GM12878 (cell line): ENCODE measurements at regions not wholly inside any gene's neighbourhood (a gene's known extent, or its start where the extent isn't known, plus 50 kb on each side); places are given as distances from the start of the nearest gene placed in this dataset.

Experiments used
- ATAC-seq: fragments of 200-7000 bp; cut with Tn5 transposase; 3 replicates; pipeline ENCODE4 v1.9.1; 2020; ENCODE audit warnings: mild to moderate bottlenecking, moderate library complexity
- BruUV-seq: library from RNA; stranded (reverse); fragments of 400-500 nt; replicated peaks from 2 replicates; lab custom pipeline; 2021; lab: Mats Ljungman, UMichigan
- CTCF ChIA-PET: fragments of 300-600 bp; sonication (Branson Sonifier 250); formaldehyde crosslinking; extraction: SDS; loops from one replicate; lab custom pipeline; 2021; ENCODE audit warnings: inconsistent platforms; lab: Yijun Ruan, JAX
- POLR2A ChIA-PET: fragments of 350-600 bp; formaldehyde crosslinking; extraction: SDS; loops from one replicate; lab custom pipeline; 2021; ENCODE audit warnings: inconsistent platforms; lab: Charles Lee
- RAD21 ChIA-PET: fragments of 300-600 bp; sonication (Branson Sonifier 250); formaldehyde crosslinking; loops from one replicate; lab custom pipeline; 2023; ENCODE audit warnings: antibody characterized with exemption; ENCODE audit not compliant: unreplicated experiment; lab: Charles Lee
- SMC1A ChIA-PET: fragments of 300-600 bp; sonication (Branson Sonifier 250); formaldehyde crosslinking; loops from one replicate; lab custom pipeline; 2023; ENCODE audit not compliant: unreplicated experiment, uncharacterized antibody; lab: Charles Lee
- DNase-seq: peaks from one replicate; pipeline ENCODE4 v3.0.0-alpha.2; 2011; ENCODE audit warnings: low read depth, low spot score
- FAIRE-seq: peaks from 3 replicates; lab custom pipeline; 2011; peaks lifted over from hg19 to GRCh38; lab: Jason Lieb, UNC
- H2AFZ ChIP-seq: 2 replicates; pipeline ENCODE4 v1.6.0; 2011; ENCODE audit warnings: low read depth, low read length, control low read depth; ENCODE audit not compliant: control insufficient read depth
- H3K27ac ChIP-seq: 2 replicates; pipeline ENCODE4 v1.5.1; 2011; ENCODE audit warnings: control low read depth; ENCODE audit not compliant: control insufficient read depth, insufficient read depth
- H3K27me3 ChIP-seq, 2 experiments: replicated peaks in 1 of 2; 2 replicates each; pipeline versions ENCODE4 v1.6.0 to v1.6.1; 2011; ENCODE audit warnings: low read length in 1 of 2; ENCODE audit not compliant: control insufficient read depth in 2 of 2, insufficient read depth in 2 of 2
- H3K36me3 ChIP-seq, 2 experiments: 2 replicates each; pipeline ENCODE4 v1.5.1; 2011; ENCODE audit warnings: low read length in 1 of 2; ENCODE audit not compliant: control insufficient read depth in 2 of 2, insufficient read depth in 2 of 2
- H3K4me1 ChIP-seq: 2 replicates; pipeline ENCODE4 v1.6.1; 2011; ENCODE audit warnings: mild to moderate bottlenecking, low read length, moderate library complexity, mixed read lengths; ENCODE audit not compliant: control insufficient read depth, insufficient read depth
- H3K4me2 ChIP-seq: 2 replicates; pipeline ENCODE4 v1.6.0; 2011; ENCODE audit warnings: control low read depth; ENCODE audit not compliant: control insufficient read depth, insufficient read depth
- H3K4me3 ChIP-seq: fragments of 200-600 bp; sonication (generic); 2 replicates; pipeline ENCODE4 v1.5.1; 2016
- H3K79me2 ChIP-seq: 2 replicates; pipeline ENCODE4 v1.6.0; 2011; ENCODE audit warnings: low read length; ENCODE audit not compliant: control insufficient read depth, insufficient read depth
- H3K9ac ChIP-seq: 2 replicates; pipeline ENCODE4 v1.8.0; 2011; ENCODE audit warnings: low read length, control low read depth, mixed read lengths; ENCODE audit not compliant: control insufficient read depth, insufficient read depth
- H3K9me3 ChIP-seq: replicated peaks from 3 replicates; pipeline ENCODE4 v1.5.1; 2011; ENCODE audit warnings: mild to moderate bottlenecking, low read length; ENCODE audit not compliant: control insufficient read depth, insufficient read depth
- H4K20me1 ChIP-seq: 2 replicates; pipeline ENCODE4 v1.6.0; 2011; ENCODE audit not compliant: control insufficient read depth, insufficient read depth
- ATF7 ChIP-seq: fragments of 450-650 bp; IDR thresholded peaks from 2 replicates; pipeline ENCODE4 v1.6.1; 2016; ENCODE audit warnings: low read depth, mild to moderate bottlenecking
- CREB1 ChIP-seq: IDR thresholded peaks from 2 replicates; pipeline ENCODE4 v1.6.1; 2012; ENCODE audit warnings: low read depth, mild to moderate bottlenecking, inconsistent platforms
- DPF2 ChIP-seq: fragments of 450-650 bp; IDR thresholded peaks from 2 replicates; pipeline ENCODE4 v1.6.1; 2017; ENCODE audit warnings: mild to moderate bottlenecking
- GATAD2B ChIP-seq: fragments of 450-650 bp; conservative IDR thresholded peaks from 2 replicates; pipeline ENCODE4 v1.6.1; 2017; ENCODE audit warnings: low read depth, mild to moderate bottlenecking, moderate library complexity
- MEF2B ChIP-seq: fragments of 450-650 bp; IDR thresholded peaks from 2 replicates; pipeline ENCODE4 v1.6.1; 2018; ENCODE audit warnings: mild to moderate bottlenecking, moderate library complexity; ENCODE audit not compliant: partially characterized antibody, poor library complexity, severe bottlenecking
- MTA3 ChIP-seq: IDR thresholded peaks from 2 replicates; pipeline ENCODE4 v1.6.1; 2012; ENCODE audit warnings: low read length, inconsistent platforms, borderline replicate concordance
- NRF1 ChIP-seq: conservative IDR thresholded peaks from 2 replicates; pipeline ENCODE4 v1.6.1; 2011; ENCODE audit warnings: mild to moderate bottlenecking, low read depth, low read length, improper control_type of control experiment
- TAF1 ChIP-seq: IDR thresholded peaks from 2 replicates; pipeline ENCODE4 v1.6.1; 2011; ENCODE audit warnings: mild to moderate bottlenecking, low read depth, low read length, borderline replicate concordance
- YBX1 ChIP-seq: fragments of 450-650 bp; IDR thresholded peaks from 2 replicates; pipeline ENCODE4 v1.6.1; 2016; ENCODE audit warnings: antibody characterized with exemption
- ZNF217 ChIP-seq: fragments of 450-650 bp; IDR thresholded peaks from 2 replicates; pipeline ENCODE4 v1.6.1; 2017; ENCODE audit warnings: antibody characterized with exemption, mild to moderate bottlenecking
- WGBS: methylation state at CpG from one replicate; pipeline ENCODE4 v1.1.6; 2016; ENCODE audit warnings: low lambda C conversion rate; ENCODE audit not compliant: insufficient replicate concordance, insufficient coverage; ENCODE audit errors: missing lambda C conversion rate; 5-methylcytosine and 5-hydroxymethylcytosine counted together
- in situ Hi-C: fragments of 300-500 bp; cut with MboI; formaldehyde crosslinking; loops from 9 replicates; pipeline ENCODE4 v1.14.3; 2018; ENCODE audit warnings: mixed read lengths
- intact Hi-C: fragments of 100-400 bp; cut with micrococcal nuclease; formaldehyde crosslinking; loops from one replicate; pipeline ENCODE4 v1.14.2; 2022; ENCODE audit not compliant: unreplicated experiment
- TF ChIP-seq, protein P1 (sequence below): IDR thresholded peaks from 2 replicates; pipeline ENCODE4 v1.6.1; 2011; ENCODE audit warnings: mild to moderate bottlenecking, low read depth, low read length, moderate library complexity; ENCODE audit not compliant: insufficient replicate concordance

DNA sequence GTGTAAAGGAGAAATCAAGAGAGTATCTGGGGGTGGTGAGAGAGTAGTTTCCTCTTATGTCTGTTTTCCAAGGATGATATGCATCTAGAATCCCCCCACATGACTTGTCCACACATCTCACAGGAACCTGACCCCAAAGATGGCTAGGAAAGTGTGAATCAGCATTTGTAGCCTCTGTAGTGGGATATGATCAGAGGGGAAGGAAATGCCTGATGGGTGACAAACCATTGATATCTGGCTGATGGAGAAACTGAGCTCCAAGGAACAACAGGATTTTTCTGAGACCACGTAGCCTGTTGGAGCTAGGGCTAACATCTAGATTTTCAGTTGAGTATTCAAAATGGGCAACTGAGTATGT is 369.4 kb downstream of the DDX10 start:
- ChIA-PET CTCF (interaction anchor here (0.7 kb wide), 1 partner anchor 34 kb away, joined by 3 read pairs; no protein-coding TSS in a partner anchor), SMC1A (no interaction called here), RAD21 (no interaction called here), POLR2A (no interaction called here)
- in situ Hi-C loops (no loop called here), intact Hi-C loops (no loop called here)
- Histone ChIP-seq H4K20me1 (no peaks in the 10 kb centered on the region), H3K9ac (no peak overlapping the region), H3K36me3 (no peaks in the 10 kb centered on the region), H3K4me2 (no peak overlapping the region), H3K27ac (no peak overlapping the region), H2AFZ (no peak overlapping the region), H3K9me3 (no peaks in the 10 kb centered on the region), H3K79me2 (no peaks in the 10 kb centered on the region), H3K4me3 (no peak overlapping the region), H3K4me1 (no peaks in the 10 kb centered on the region), H3K27me3 (no peaks in the 10 kb centered on the region; a peak in 2 of 4 replicates)
- no peak for DNase-seq
- 0% methylated on average over 1 of the region's 1 CpG for WGBS
- BruUV-seq: no TSS peak
- ATAC-seq: no peak
- FAIRE-seq: no peak
- TF ChIP-seq YBX1: no peak
- TF ChIP-seq TAF1: no peak
- no peak for TF ChIP-seq NRF1
- TF ChIP-seq GATAD2B: no peak
- TF ChIP-seq, protein P1, sequence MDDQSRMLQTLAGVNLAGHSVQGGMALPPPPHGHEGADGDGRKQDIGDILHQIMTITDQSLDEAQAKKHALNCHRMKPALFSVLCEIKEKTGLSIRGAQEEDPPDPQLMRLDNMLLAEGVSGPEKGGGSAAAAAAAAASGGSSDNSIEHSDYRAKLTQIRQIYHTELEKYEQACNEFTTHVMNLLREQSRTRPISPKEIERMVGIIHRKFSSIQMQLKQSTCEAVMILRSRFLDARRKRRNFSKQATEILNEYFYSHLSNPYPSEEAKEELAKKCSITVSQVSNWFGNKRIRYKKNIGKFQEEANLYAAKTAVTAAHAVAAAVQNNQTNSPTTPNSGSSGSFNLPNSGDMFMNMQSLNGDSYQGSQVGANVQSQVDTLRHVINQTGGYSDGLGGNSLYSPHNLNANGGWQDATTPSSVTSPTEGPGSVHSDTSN: no peak
- no peak for TF ChIP-seq DPF2
- no peak for TF ChIP-seq MTA3
- TF ChIP-seq MEF2B: no peak
- no peak for TF ChIP-seq ZNF217
- TF ChIP-seq CREB1: no peak
- TF ChIP-seq ATF7: no peak
- TF ChIP-seq, all 136 proteins: peak for 0
